Activated T-helper 17 cell treated with anti-CD3 and anti-CD28 coated beads, Interleukin-2, amount 50 U/mL, for 72 hours (primary cell): ENCODE measurements at regions not wholly inside any gene's neighbourhood (a gene's known extent, or its start where the extent isn't known, plus 50 kb on each side); places are given as distances from the start of the nearest gene placed in this dataset.
"Not testable (repeated sequence)": the region's sequence is repeated elsewhere in the genome, so short reads cannot be mapped to it uniquely, and the experiment has no call there.

Experiments used
- ATAC-seq: fragments of 150-1000 bp; cut with Tn5 transposase; replicated peaks from 2 replicates; pipeline ENCODE4 v1.10.0; 2021; ENCODE audit warnings: mild to moderate bottlenecking, moderate library complexity
- H3K27ac Mint-ChIP-seq: one replicate; pipeline ENCODE4 v1.8.0; 2022; ENCODE audit warnings: mixed read lengths
- H3K27me3 Mint-ChIP-seq: one replicate; pipeline ENCODE4 v1.8.0; 2022; ENCODE audit warnings: mixed read lengths
- H3K36me3 Mint-ChIP-seq: one replicate; pipeline ENCODE4 v1.8.0; 2022; ENCODE audit warnings: low read depth, mild to moderate bottlenecking, mixed read lengths
- H3K4me1 Mint-ChIP-seq: one replicate; pipeline ENCODE4 v1.8.0; 2022; ENCODE audit warnings: mixed read lengths
- H3K4me3 Mint-ChIP-seq: one replicate; pipeline ENCODE4 v1.8.0; 2022; ENCODE audit warnings: mild to moderate bottlenecking, mixed read lengths
- H3K9me3 Mint-ChIP-seq: one replicate; pipeline ENCODE4 v1.8.0; 2022; ENCODE audit warnings: mixed read lengths

DNA sequence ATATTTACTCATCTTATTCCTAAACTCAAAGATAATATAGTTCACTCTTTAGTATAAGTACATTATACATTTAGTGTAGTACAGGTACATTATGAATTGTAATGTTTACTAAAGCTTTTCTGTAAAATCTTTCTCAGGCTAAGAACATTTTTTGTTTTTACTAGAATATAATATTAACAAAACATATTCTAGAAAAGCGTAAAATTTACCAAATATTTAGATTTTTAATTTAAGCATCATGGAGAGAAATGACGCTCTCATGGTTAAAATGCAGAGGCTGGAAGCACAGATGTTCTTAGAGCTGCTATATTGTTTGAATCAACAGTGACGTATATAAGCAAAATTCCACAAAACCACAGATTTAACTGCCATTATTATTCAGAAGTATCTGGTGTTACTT lies 54.7 kb upstream of the NBPF15 start:
- H3K36me3 Mint-ChIP-seq, H3K27ac Mint-ChIP-seq, H3K4me1 Mint-ChIP-seq: not testable (repeated sequence)

DNA sequence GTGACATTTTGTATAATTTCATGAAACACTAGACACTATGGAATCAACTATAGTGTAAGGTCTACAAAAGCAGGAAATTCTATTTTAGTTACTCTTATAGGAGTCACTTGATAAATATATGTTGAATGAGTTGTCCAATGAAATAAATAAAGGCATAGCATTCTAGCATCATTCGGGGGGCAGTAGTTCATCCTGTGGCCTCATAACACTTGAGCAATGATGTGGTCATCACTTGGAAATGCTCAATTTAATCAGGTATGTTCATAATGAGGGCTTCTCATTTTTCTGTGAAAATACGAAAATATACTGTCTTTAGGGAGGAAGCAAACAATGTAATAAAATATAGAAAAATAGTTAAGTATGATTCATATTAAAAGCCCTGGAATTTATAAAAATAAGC lies 55.4 kb upstream of the NBPF15 start:
- H3K27ac Mint-ChIP-seq, ATAC-seq, H3K4me3 Mint-ChIP-seq, H3K9me3 Mint-ChIP-seq, H3K27me3 Mint-ChIP-seq, H3K4me1 Mint-ChIP-seq, H3K36me3 Mint-ChIP-seq: not testable (repeated sequence)

More for the DNA sequence above, 54.7 kb upstream of the NBPF15 start:
- H3K27me3 Mint-ChIP-seq, H3K4me3 Mint-ChIP-seq, ATAC-seq, H3K9me3 Mint-ChIP-seq: not testable (repeated sequence)

DNA sequence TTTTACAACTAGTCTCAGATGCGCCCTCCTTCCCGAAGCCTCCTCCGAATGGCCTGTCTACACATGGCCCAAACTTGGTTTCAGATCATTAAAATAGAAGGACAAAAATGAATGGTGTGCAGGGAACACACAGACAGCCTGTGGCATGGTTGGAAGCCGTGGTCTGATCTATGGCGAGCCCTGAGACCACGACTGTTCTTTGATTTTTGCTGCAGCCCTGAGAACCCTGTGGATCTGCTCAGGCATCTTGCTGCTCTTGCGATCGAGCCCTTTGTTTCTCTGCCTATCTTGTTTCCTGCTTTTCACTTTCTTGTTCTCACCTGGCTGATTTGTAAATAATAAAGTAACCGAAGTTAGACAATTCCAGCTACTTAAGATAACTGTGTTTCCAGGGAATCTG lies 57.0 kb upstream of the NBPF15 start:
- H3K4me1 Mint-ChIP-seq, H3K36me3 Mint-ChIP-seq, ATAC-seq, H3K27ac Mint-ChIP-seq, H3K27me3 Mint-ChIP-seq, H3K9me3 Mint-ChIP-seq, H3K4me3 Mint-ChIP-seq: not testable (repeated sequence)

DNA sequence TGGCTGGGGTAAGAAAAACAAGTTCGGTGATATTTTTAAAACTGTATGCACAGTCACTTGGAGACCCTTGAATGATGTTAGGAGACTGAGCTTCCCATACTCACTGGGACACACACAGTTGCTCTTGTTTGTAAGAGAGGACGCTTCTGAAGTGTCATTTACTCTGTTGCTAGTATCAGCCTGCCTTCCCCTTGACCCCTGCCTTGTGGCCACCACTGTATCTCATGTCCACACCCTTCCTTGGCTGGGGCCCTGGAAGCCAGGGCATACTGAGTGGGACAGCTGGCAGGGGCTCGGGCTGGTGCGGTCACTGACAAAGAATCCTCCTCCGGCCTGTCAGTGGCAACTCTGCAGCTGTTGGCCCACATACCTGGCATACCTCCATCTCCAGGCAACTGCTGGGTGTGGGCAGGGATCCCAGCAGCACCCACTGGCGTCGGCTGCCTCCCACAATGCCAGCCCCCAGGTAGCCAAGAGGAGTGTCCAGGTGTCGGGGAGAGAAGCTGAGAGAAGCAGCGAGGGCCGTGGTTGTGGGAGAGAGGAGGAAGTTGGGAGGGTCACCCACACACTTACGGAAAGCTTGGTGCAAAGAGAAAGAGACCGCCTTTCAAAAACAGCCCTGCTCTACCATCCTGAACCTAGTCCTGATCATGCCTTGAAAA lies 58.2 kb upstream of the NBPF15 start:
- not testable (repeated sequence) for H3K36me3 Mint-ChIP-seq, H3K4me3 Mint-ChIP-seq, H3K27ac Mint-ChIP-seq, ATAC-seq, H3K27me3 Mint-ChIP-seq, H3K4me1 Mint-ChIP-seq, H3K9me3 Mint-ChIP-seq

DNA sequence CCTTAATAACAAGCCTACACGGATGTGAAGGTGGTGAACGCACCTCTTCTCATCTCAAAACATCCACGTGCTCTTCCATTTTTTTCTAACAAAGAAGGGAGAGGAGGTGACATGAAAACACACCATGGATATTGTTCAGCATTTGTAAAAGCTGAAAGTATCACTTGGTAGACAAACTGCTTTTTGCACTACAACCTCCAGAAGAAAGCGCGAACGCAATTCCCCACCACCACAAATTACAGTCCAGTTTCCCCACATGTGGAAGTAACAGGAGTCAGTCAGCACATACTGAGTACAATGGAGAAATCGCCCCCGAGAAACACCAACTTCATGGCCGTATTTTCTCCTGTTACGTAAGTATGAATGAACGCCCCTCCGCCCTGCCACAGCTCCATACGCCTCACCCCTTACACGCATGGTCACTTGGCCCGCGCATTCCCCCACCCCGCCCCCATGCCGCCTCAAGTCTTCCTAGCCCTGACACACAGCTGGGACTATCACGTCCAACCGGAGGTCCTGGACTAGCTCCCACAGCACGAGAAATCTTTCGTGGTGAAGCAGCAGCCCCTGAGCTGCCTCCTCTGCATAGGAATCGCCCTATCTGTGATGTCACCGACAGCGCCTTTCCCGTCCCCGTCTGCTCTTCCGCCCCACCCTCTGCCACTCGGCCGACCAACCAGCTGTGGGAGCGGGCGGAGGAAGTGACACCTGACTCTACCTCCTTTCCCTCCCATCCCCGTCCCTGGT lies 62.4 kb upstream of the NBPF15 start:
- peak; percentile 93 for ATAC-seq
- Mint-ChIP-seq H3K27ac (peak overlapping the region; percentile 100), H3K4me3 (peak overlapping the region; percentile 86)
- not testable (repeated sequence) for H3K27me3 Mint-ChIP-seq, H3K36me3 Mint-ChIP-seq, H3K9me3 Mint-ChIP-seq, H3K4me1 Mint-ChIP-seq

DNA sequence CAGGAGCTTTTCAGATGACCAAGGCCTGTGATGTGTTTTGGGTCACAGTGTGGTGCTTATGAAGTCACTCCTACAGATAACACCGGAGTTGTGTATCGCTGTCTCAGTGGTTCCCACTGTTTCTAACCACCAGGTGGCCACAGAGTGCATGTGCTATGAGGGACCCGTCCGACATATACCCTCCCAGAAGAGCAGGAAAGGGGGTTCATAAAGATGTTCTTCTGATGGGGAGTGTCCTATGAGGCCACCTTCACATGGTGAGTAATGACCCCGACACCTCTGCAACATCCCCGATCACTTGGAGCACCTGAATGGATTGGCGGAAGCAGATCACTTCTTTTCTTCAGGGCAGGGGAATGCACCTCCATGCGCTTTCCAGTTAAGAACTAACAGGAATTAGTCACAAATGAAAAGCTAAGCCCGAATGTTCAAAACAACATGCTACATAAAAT lies 60.5 kb upstream of the PPIAL4F start:
- Mint-ChIP-seq H3K4me3 (peak overlapping the region; percentile 68), H3K4me1 (peaks cover 15% of the 10 kb centered on the region), H3K27ac (peak overlapping the region; percentile 73)
- ATAC-seq = peak; percentile 89
- not testable (repeated sequence) for H3K36me3 Mint-ChIP-seq, H3K27me3 Mint-ChIP-seq, H3K9me3 Mint-ChIP-seq

DNA sequence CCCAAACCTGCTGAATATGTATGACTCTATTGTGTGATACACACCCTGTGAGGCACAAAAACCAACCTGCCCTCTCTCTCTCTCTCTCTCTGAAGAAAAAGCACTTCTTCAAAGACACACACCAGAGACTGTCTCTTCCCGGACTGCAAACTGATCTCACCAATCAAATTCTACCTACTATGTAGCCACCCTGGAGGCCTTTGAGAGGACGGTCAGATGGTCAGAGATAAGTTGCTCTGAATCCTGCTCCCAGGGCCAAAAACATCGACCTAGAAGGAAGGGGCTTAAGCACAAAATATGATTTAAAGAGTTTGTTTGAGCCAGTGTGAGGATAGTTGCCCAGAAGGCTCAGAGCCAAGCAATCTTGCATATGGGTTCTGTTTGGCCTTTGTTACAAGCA lies 59.2 kb upstream of the PPIAL4F start:
- H3K9me3 Mint-ChIP-seq, H3K27me3 Mint-ChIP-seq, H3K36me3 Mint-ChIP-seq, ATAC-seq: not testable (repeated sequence)
- peaks cover 15% of the 10 kb centered on the region for H3K4me1 Mint-ChIP-seq
- H3K27ac Mint-ChIP-seq = peak overlapping the region; percentile 73
- peak overlapping the region; percentile 68 for H3K4me3 Mint-ChIP-seq

DNA sequence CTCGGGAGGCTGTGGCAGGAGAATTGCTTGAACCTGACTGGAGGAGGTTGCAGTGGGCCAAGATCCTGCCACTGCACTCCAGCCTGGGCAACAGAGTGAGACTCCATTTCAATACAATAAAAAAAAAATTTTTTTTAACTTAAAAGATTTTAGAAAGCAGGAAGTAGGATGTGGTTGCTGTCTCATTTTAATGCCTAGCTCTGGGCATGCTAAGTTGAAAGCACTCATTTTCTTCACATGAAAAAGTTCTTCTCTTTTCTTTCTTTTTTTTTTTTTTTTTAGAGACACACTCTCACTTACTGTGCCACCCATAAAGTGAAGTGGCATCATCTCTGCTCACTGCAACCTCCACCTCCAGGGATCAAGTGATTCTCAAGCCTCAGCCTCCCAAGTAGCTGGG lies 58.4 kb upstream of the PPIAL4F start:
- H3K9me3 Mint-ChIP-seq, H3K4me3 Mint-ChIP-seq, H3K27ac Mint-ChIP-seq, H3K27me3 Mint-ChIP-seq, H3K36me3 Mint-ChIP-seq: not testable (repeated sequence)
- peaks cover 15% of the 10 kb centered on the region for H3K4me1 Mint-ChIP-seq
- ATAC-seq = peak; percentile 53

DNA sequence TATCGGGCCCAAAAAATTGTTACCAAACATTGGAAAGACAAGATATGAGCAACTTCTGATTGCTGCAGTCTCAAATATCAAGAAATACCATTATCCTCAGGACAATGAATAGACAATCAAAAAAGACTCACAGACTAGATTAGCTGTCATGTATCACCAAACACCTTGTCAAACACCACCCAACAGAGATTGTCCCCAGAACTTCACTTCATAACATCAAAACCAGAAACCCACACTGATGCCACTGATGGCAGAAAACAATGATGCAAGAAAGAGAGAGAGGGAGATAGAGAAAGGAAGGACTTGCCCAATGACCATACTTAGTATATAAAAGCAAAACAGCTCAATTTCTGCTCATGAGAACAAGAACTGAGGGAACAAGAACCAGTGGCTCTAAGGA lies 56.0 kb upstream of the PPIAL4F start:
- not testable (repeated sequence) for H3K27ac Mint-ChIP-seq, H3K9me3 Mint-ChIP-seq, H3K27me3 Mint-ChIP-seq, H3K4me3 Mint-ChIP-seq, H3K36me3 Mint-ChIP-seq, ATAC-seq
- H3K4me1 Mint-ChIP-seq = peaks cover 15% of the 10 kb centered on the region

DNA sequence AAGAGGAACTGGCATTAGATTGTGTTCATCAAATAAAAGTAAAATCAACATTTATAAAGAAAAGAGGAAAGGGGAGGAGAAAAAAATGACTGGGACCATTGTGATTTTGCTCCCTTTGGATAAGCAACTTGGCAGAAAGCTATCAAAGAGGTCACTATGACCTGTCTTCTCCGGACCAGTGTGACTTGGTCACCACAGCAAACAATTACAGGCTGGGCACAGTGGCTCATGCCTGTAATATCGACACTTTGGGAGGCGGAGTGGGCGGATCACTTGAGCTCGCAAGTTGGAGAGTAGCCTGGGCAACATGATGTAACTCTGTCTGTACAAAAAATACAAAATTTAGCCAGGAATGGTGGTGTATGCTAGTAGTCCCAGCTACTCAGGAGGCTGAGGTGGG lies 55.5 kb upstream of the PPIAL4F start:
- not testable (repeated sequence) for H3K9me3 Mint-ChIP-seq, H3K27me3 Mint-ChIP-seq, ATAC-seq, H3K36me3 Mint-ChIP-seq, H3K4me3 Mint-ChIP-seq, H3K27ac Mint-ChIP-seq
- H3K4me1 Mint-ChIP-seq = peaks cover 10% of the 10 kb centered on the region

DNA sequence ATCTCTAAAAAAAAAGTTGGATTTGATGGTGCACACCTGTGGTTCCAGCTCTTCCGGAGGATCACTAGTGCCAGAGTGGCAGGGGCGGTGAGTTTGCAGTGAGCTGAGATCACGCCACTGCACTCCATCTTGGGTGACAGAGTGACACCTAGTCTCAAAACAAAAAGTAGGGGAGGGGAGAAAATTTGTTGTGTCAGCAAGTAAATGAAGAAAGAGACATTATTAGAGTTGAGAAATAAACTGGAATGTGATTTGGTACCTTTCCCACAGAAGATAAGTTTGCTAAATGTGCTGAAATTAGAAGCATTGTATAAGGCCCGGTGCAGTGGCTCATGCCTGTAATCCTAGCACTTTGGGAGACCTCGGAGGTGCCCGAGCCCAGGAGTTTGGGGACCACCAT lies 54.0 kb upstream of the PPIAL4F start:
- not testable (repeated sequence) for H3K9me3 Mint-ChIP-seq, ATAC-seq, H3K4me1 Mint-ChIP-seq, H3K27ac Mint-ChIP-seq, H3K36me3 Mint-ChIP-seq, H3K4me3 Mint-ChIP-seq, H3K27me3 Mint-ChIP-seq

DNA sequence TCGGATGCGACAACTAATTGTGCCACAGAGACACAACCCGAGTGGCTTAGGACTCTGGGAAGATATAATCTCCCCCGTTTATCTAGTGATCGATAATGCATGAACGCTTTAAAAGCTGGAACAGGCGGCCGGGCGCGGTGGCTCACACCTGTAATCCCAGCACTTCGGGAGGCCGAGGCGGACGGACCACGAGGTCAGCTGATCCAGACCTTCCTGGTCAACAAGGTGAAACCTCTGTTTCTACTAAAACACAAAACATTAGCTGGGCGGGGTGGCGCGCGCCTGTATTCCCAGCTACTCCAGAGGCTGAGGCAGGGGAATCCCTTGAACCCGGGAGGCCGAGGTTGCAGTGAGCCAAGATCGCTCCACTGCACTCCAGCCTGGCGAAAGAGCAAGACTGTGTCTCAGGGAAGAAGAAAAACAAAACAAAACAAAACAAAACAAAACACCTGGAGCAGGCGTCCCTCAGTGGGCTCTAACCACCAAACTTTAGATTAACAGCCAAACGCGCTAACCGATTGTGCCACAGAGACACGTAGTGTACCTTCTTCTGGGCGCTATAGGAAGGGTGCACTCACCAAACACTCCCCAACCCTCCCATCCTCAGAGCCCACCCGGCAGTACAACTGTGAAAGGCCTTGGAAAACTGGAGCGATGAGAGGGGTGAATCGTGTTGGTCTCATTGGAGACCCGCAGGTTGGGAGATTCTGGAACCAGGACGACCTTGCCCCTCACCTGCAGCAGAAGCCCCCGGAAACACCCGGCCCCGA lies 53.3 kb upstream of the PPIAL4F start:
- H3K27me3 Mint-ChIP-seq, H3K4me3 Mint-ChIP-seq, H3K9me3 Mint-ChIP-seq, ATAC-seq, H3K27ac Mint-ChIP-seq, H3K36me3 Mint-ChIP-seq, H3K4me1 Mint-ChIP-seq: not testable (repeated sequence)
